OCI-M2 (cell line): ENCODE measurements at regions not wholly inside any gene's neighbourhood (a gene's known extent, or its start where the extent isn't known, plus 50 kb on each side); places are given as distances from the start of the nearest gene placed in this dataset.

Experiments used
- DNase-seq: peaks from one replicate; lab custom pipeline; 2025; ENCODE audit not compliant: unreplicated experiment; lab: John Stamatoyannopoulos, UW

- no peak for DNase-seq
These were observed 120.1 kb upstream of the NABP1 start for GRCh38 chr2:191557841-191558240.

- DNase-seq: no peak
These were observed 118.4 kb upstream of the NABP1 start for GRCh38 chr2:191559569-191559968.

- no peak for DNase-seq
These were observed 117.4 kb upstream of the NABP1 start for GRCh38 chr2:191560411-191560980.

- DNase-seq: no peak
These were observed 112.8 kb upstream of the NABP1 start for GRCh38 chr2:191565120-191565519.

GRCh38 chr2:191565647-191566198 lies 112.2 kb upstream of the NABP1 start:
- peak; percentile 39 for DNase-seq

- DNase-seq: peak; percentile 35
These were observed 111.6 kb upstream of the NABP1 start for GRCh38 chr2:191566344-191566743.

- DNase-seq: no peak
These were observed 110.7 kb upstream of the NABP1 start for GRCh38 chr2:191567206-191567605.

GRCh38 chr2:191569025-191569424 lies 108.9 kb upstream of the NABP1 start:
- DNase-seq: no peak

- DNase-seq: peak; percentile 29
These were observed 106.7 kb upstream of the NABP1 start for GRCh38 chr2:191571163-191571769.

GRCh38 chr2:191572319-191572718 lies 105.6 kb upstream of the NABP1 start:
- no peak for DNase-seq

GRCh38 chr2:191573216-191573615 lies 104.7 kb upstream of the NABP1 start:
- no peak for DNase-seq

GRCh38 chr2:191574232-191574631 lies 103.7 kb upstream of the NABP1 start:
- no peak for DNase-seq

- DNase-seq: no peak
These were observed 100.3 kb upstream of the NABP1 start for GRCh38 chr2:191577605-191578004.

GRCh38 chr2:191578031-191578430 lies 99.9 kb upstream of the NABP1 start:
- DNase-seq: no peak

- DNase-seq: no peak
These were observed 97.4 kb upstream of the NABP1 start for GRCh38 chr2:191580581-191580980.

GRCh38 chr2:191581003-191581402 lies 96.9 kb upstream of the NABP1 start:
- no peak for DNase-seq

GRCh38 chr2:191582355-191582754 lies 95.6 kb upstream of the NABP1 start:
- DNase-seq: no peak

GRCh38 chr2:191591025-191591424 lies 86.9 kb upstream of the NABP1 start:
- no peak for DNase-seq

- no peak for DNase-seq
These were observed 84.1 kb upstream of the NABP1 start for GRCh38 chr2:191593622-191594385.

GRCh38 chr2:191597186-191597751 lies 80.7 kb upstream of the NABP1 start:
- no peak for DNase-seq

GRCh38 chr2:191598296-191598695 lies 79.6 kb upstream of the NABP1 start:
- DNase-seq: no peak

- no peak for DNase-seq
These were observed 76.9 kb upstream of the NABP1 start for GRCh38 chr2:191601060-191601459.
